H9 (cell line): ENCODE measurements at regions not wholly inside any gene's neighbourhood (a gene's known extent, or its start where the extent isn't known, plus 50 kb on each side); places are given as distances from the start of the nearest gene placed in this dataset.

Experiments
- DNase-seq: peaks from one replicate; pipeline ENCODE4 v3.0.0-alpha.2; 2017
- H2AFZ ChIP-seq: one replicate; pipeline ENCODE4 v1.6.1; 2013; ENCODE audit warnings: mild to moderate bottlenecking, low read length, control low read depth, moderate library complexity
- H2AK5ac ChIP-seq: 2 replicates; pipeline ENCODE4 v1.6.1; 2013; ENCODE audit warnings: low read length, control low read depth, mixed read lengths; ENCODE audit not compliant: insufficient read length
- H2BK120ac ChIP-seq: one replicate; pipeline ENCODE4 v1.6.1; 2013; ENCODE audit warnings: low read depth, mild to moderate bottlenecking, low read length, control low read depth, inconsistent platforms; ENCODE audit not compliant: poor library complexity, severe bottlenecking
- H2BK12ac ChIP-seq: 2 replicates; pipeline ENCODE4 v1.6.1; 2013; ENCODE audit warnings: low read length, control low read depth, mixed read lengths, low read depth; ENCODE audit not compliant: insufficient read length
- H2BK15ac ChIP-seq: 2 replicates; pipeline ENCODE4 v1.6.1; 2013; ENCODE audit warnings: low read depth, low read length, control low read depth
- H2BK20ac ChIP-seq: one replicate; pipeline ENCODE4 v1.6.1; 2013; ENCODE audit warnings: low read depth, mild to moderate bottlenecking, low read length, control low read depth, inconsistent platforms; ENCODE audit not compliant: poor library complexity, severe bottlenecking
- H2BK5ac ChIP-seq: 2 replicates; pipeline ENCODE4 v1.6.1; 2013; ENCODE audit warnings: low read length, control low read depth, mixed read lengths; ENCODE audit not compliant: insufficient read length
- H3K14ac ChIP-seq: 2 replicates; pipeline ENCODE4 v1.6.1; 2013; ENCODE audit warnings: low read length, control low read depth; ENCODE audit not compliant: insufficient read depth
- H3K18ac ChIP-seq: 2 replicates; pipeline ENCODE4 v1.6.1; 2013; ENCODE audit warnings: low read depth, mild to moderate bottlenecking, mixed read lengths, low read length, control low read depth; ENCODE audit not compliant: insufficient read length
- H3K23ac ChIP-seq: 2 replicates; pipeline ENCODE4 v1.6.1; 2013; ENCODE audit warnings: low read length, control low read depth, mixed read lengths, low read depth; ENCODE audit not compliant: insufficient read length
- H3K23me2 ChIP-seq: 2 replicates; pipeline ENCODE4 v1.6.1; 2013; ENCODE audit warnings: low read depth, mild to moderate bottlenecking, mixed read lengths, low read length, control low read depth; ENCODE audit not compliant: insufficient read length, poor library complexity, severe bottlenecking
- H3K27ac ChIP-seq: 2 replicates; pipeline ENCODE4 v1.5.1; 2013; ENCODE audit warnings: low read length, control low read depth, mixed read lengths, low read depth; ENCODE audit not compliant: insufficient read length
- H3K27me3 ChIP-seq: 2 replicates; pipeline ENCODE4 v1.6.1; 2013; ENCODE audit warnings: low read length, control low read depth, inconsistent platforms; ENCODE audit not compliant: insufficient read depth
- H3K4ac ChIP-seq: 2 replicates; pipeline ENCODE4 v1.6.1; 2013; ENCODE audit warnings: low read depth, mild to moderate bottlenecking, control low read depth, inconsistent platforms, low read length, moderate library complexity
- H3K4me1 ChIP-seq: 2 replicates; pipeline ENCODE4 v1.6.1; 2013; ENCODE audit warnings: low read length, control low read depth, inconsistent platforms; ENCODE audit not compliant: insufficient read depth
- H3K4me2 ChIP-seq: 2 replicates; pipeline ENCODE4 v1.6.1; 2013; ENCODE audit warnings: low read length, control low read depth, mixed read lengths; ENCODE audit not compliant: insufficient read length, insufficient read depth
- H3K56ac ChIP-seq: 2 replicates; pipeline ENCODE4 v1.6.1; 2013; ENCODE audit warnings: low read depth, mild to moderate bottlenecking, mixed read lengths, low read length, control low read depth; ENCODE audit not compliant: insufficient read length
- H3K79me1 ChIP-seq: 2 replicates; pipeline ENCODE4 v1.6.1; 2013; ENCODE audit warnings: low read depth, mild to moderate bottlenecking, moderate library complexity, low read length, control low read depth, inconsistent platforms; ENCODE audit not compliant: insufficient read depth, poor library complexity, severe bottlenecking
- H3K79me2 ChIP-seq: 2 replicates; pipeline ENCODE4 v1.6.1; 2013; ENCODE audit warnings: low read length, control low read depth, inconsistent platforms; ENCODE audit not compliant: insufficient read depth
- H3K9ac ChIP-seq: 2 replicates; pipeline ENCODE4 v1.6.1; 2013; ENCODE audit warnings: low read length, control low read depth, mixed read lengths; ENCODE audit not compliant: insufficient read length; ENCODE audit errors: extremely low read depth
- H3K9me3 ChIP-seq: one replicate; pipeline ENCODE4 v1.6.1; 2013; ENCODE audit warnings: low read depth, low read length, inconsistent platforms; ENCODE audit not compliant: control insufficient read depth
- H3T11ph ChIP-seq: one replicate; pipeline ENCODE4 v1.6.1; 2013; ENCODE audit warnings: mild to moderate bottlenecking, low read length, control low read depth, inconsistent platforms
- H4K20me1 ChIP-seq: one replicate; pipeline ENCODE4 v1.6.1; 2013; ENCODE audit not compliant: control insufficient read depth, insufficient read length, insufficient read depth
- H4K5ac ChIP-seq: 2 replicates; pipeline ENCODE4 v1.6.1; 2013; ENCODE audit warnings: low read depth, mild to moderate bottlenecking, mixed read lengths, low read length, control low read depth; ENCODE audit not compliant: insufficient read length
- H4K8ac ChIP-seq: replicated peaks from 2 replicates; pipeline ENCODE4 v1.6.1; 2013; ENCODE audit warnings: low read length, control low read depth, mixed read lengths, low read depth; ENCODE audit not compliant: insufficient read length
- H4K91ac ChIP-seq: 2 replicates; pipeline ENCODE4 v1.6.1; 2013; ENCODE audit warnings: low read depth, mild to moderate bottlenecking, moderate library complexity, mixed read lengths, low read length, control low read depth; ENCODE audit not compliant: insufficient read length
- H3K27ac Mint-ChIP-seq, 3 experiments: 2 replicates in 2 of 3; 3 replicates in 1 of 3; pipeline ENCODE4 v1.8.0; 2020 to 2021; ENCODE audit warnings: mixed read lengths in 3 of 3, mild to moderate bottlenecking in 1 of 3, moderate library complexity in 1 of 3
- H3K27me3 Mint-ChIP-seq: 2 replicates; pipeline ENCODE4 v1.8.0; 2021; ENCODE audit warnings: low read depth, mild to moderate bottlenecking, moderate library complexity, mixed read lengths
- H3K36me3 Mint-ChIP-seq, 3 experiments: 2 replicates in 2 of 3; 3 replicates in 1 of 3; pipeline ENCODE4 v1.8.0; 2020 to 2021; ENCODE audit warnings: low read depth in 3 of 3, mixed read lengths in 3 of 3; ENCODE audit not compliant: insufficient read depth in 1 of 3
- H3K4me1 Mint-ChIP-seq, 2 experiments: 2 replicates each; pipeline ENCODE4 v1.8.0; 2020; ENCODE audit warnings: mixed read lengths in 2 of 2
- H3K4me3 Mint-ChIP-seq, 2 experiments: 2 replicates in 1 of 2; 3 replicates in 1 of 2; pipeline ENCODE4 v1.8.0; 2020 to 2021; ENCODE audit warnings: mild to moderate bottlenecking in 2 of 2, mixed read lengths in 2 of 2, moderate library complexity in 1 of 2
- H3K9me3 Mint-ChIP-seq, 2 experiments: 2 replicates in 1 of 2; 3 replicates in 1 of 2; pipeline ENCODE4 v1.8.0; 2020; ENCODE audit warnings: mild to moderate bottlenecking in 2 of 2, mixed read lengths in 2 of 2, moderate library complexity in 1 of 2
- WGBS: extraction: QIAGEN DNeasy Blood & Tissue Kit; methylation state at CpG from one replicate; pipeline ENCODE4 v1.1.7; 2013; ENCODE audit warnings: missing lambda C conversion rate, low lambda C conversion rate, mixed read lengths; ENCODE audit not compliant: insufficient read length; ENCODE audit errors: extremely low coverage; 5-methylcytosine and 5-hydroxymethylcytosine counted together
- TF ChIP-seq, protein P1 (sequence below): fragments of 200-600 bp; sonication (generic); conservative IDR thresholded peaks from 3 replicates; pipeline ENCODE4 v1.8.0; 2021; ENCODE audit warnings: antibody characterized with exemption, mild to moderate bottlenecking

- H3K56ac ChIP-seq: no peak overlapping the region
- no peak overlapping the region for H3K27ac ChIP-seq
- no peak overlapping the region for H2BK15ac ChIP-seq
- H3K14ac ChIP-seq: no peak overlapping the region
- H3K4me1 ChIP-seq: peaks cover 2% of the 10 kb centered on the region; the same call in 1 of the 2 replicates
- H3T11ph ChIP-seq: no peak overlapping the region
- no peaks in the 10 kb centered on the region for H3K27me3 ChIP-seq
- H2AFZ ChIP-seq: no peak overlapping the region
- Mint-ChIP-seq H3K27ac (no peak overlapping the region; a peak in 1 of 7 replicates), H3K4me1 (peaks cover 15 to 25% of the 10 kb centered on the region in 2 experiments), H3K36me3 (peaks cover 0 to 2% (median 0%) of the 10 kb centered on the region in 3 experiments; a peak in 1 of 7 replicates), H3K9me3 (peaks cover 0 to 5% of the 10 kb centered on the region in 2 experiments; a peak in 2 of 5 replicates), H3K27me3 (no peaks in the 10 kb centered on the region), H3K4me3 (no peak overlapping the region)
- no peak overlapping the region for H3K18ac ChIP-seq
- no peak overlapping the region for H2BK20ac ChIP-seq
- H3K9ac ChIP-seq: no peak overlapping the region
- H2BK12ac ChIP-seq: no peak overlapping the region
- no peak overlapping the region for H4K5ac ChIP-seq
- H3K4me2 ChIP-seq: no peak overlapping the region
- DNase-seq: no peak
- no peak overlapping the region for H4K91ac ChIP-seq
- no peak overlapping the region for H2BK5ac ChIP-seq
- no peak overlapping the region for H3K4ac ChIP-seq
- no peak overlapping the region for H2AK5ac ChIP-seq
- WGBS: no CpG with 5 or more reads among the region's 8 CpGs
- no peak overlapping the region for H3K23ac ChIP-seq
- H3K79me2 ChIP-seq: no peaks in the 10 kb centered on the region
- no peaks in the 10 kb centered on the region for H3K79me1 ChIP-seq
- TF ChIP-seq, protein P1, sequence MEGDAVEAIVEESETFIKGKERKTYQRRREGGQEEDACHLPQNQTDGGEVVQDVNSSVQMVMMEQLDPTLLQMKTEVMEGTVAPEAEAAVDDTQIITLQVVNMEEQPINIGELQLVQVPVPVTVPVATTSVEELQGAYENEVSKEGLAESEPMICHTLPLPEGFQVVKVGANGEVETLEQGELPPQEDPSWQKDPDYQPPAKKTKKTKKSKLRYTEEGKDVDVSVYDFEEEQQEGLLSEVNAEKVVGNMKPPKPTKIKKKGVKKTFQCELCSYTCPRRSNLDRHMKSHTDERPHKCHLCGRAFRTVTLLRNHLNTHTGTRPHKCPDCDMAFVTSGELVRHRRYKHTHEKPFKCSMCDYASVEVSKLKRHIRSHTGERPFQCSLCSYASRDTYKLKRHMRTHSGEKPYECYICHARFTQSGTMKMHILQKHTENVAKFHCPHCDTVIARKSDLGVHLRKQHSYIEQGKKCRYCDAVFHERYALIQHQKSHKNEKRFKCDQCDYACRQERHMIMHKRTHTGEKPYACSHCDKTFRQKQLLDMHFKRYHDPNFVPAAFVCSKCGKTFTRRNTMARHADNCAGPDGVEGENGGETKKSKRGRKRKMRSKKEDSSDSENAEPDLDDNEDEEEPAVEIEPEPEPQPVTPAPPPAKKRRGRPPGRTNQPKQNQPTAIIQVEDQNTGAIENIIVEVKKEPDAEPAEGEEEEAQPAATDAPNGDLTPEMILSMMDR: no peak
- H4K20me1 ChIP-seq: no peaks in the 10 kb centered on the region
- no peaks in the 10 kb centered on the region for H3K9me3 ChIP-seq
- no peaks in the 10 kb centered on the region for H3K23me2 ChIP-seq
- H2BK120ac ChIP-seq: no peak overlapping the region
- H4K8ac ChIP-seq: no peak overlapping the region
Measured at GRCh38 chr20:19098806-19099578, 113.5 kb upstream of the SLC24A3 start.
